ENCODE measurements at regions not wholly inside any gene's neighbourhood (a gene's known extent, or its start where the extent isn't known, plus 50 kb on each side); places are given as distances from the start of the nearest gene placed in this dataset.

DNA sequence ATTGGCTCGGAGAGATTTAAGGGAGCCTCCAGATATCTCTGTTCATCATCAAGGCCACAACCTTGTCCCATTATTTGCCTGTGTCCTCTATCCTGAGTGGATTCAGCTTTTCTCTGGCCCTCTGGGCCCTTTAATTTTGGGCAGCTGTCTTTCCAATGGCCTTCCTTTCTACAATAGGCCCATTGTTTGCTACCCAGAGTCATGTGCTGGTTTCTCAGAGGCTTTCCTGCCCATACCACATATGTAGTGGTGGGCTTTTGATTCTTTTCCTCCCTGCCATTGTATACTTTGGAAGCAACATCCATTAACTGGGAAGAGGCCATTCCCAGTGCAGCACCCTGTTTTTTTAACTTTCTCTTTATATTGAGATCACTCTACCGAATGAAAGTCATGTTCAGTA, 233.9 kb upstream of the SGCD start (continued):
- no peak for TF ChIP-seq RAD21 (IDR thresholded peaks at IDR 0.05 in 1 of 2, conservative IDR thresholded peaks at IDR 0.05 in 1 of 2; ENCODE audit: low read depth in 2 of 2, low read length in 2 of 2)
- TF ChIP-seq, protein P1, sequence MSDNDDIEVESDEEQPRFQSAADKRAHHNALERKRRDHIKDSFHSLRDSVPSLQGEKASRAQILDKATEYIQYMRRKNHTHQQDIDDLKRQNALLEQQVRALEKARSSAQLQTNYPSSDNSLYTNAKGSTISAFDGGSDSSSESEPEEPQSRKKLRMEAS (IDR thresholded peaks at IDR 0.05) = no peak
- TF ChIP-seq YY1 (IDR thresholded peaks at IDR 0.05; ENCODE audit: low read depth, low read length) = no peak
- no peak for TF ChIP-seq CTBP2 (IDR thresholded peaks at IDR 0.05; ENCODE audit: borderline replicate concordance, insufficient read depth, insufficient read length, low read length)

Data from H1 (cell line).